OCI-LY7 (cell line): ENCODE measurements at regions not wholly inside any gene's neighbourhood (a gene's known extent, or its start where the extent isn't known, plus 50 kb on each side); places are given as distances from the start of the nearest gene placed in this dataset.

Source experiments
- BruUV-seq: library from RNA; stranded (reverse); fragments of 400-500 nt; replicated peaks from 2 replicates; lab custom pipeline; 2021; lab: Mats Ljungman, UMichigan
- CTCF ChIA-PET: fragments of 300-600 bp; sonication (Branson Sonifier 250); formaldehyde crosslinking; loops from one replicate; lab custom pipeline; 2022; ENCODE audit warnings: antibody characterized with exemption; ENCODE audit not compliant: unreplicated experiment; lab: Charles Lee
- POLR2A ChIA-PET: fragments of 300-600 bp; sonication (Branson Sonifier 250); formaldehyde crosslinking; loops from one replicate; lab custom pipeline; 2022; ENCODE audit warnings: antibody characterized with exemption; lab: Charles Lee
- DNase-seq: peaks from one replicate; pipeline ENCODE4 v3.0.0-alpha.2; 2015; ENCODE audit warnings: low spot score
- H2AFZ ChIP-seq: fragments of 200-600 bp; sonication (generic), shearing (Covaris generic); 2 replicates; pipeline ENCODE4 v1.6.1; 2014; ENCODE audit warnings: mild to moderate bottlenecking, antibody characterized with exemption, low read length, moderate library complexity
- H3K27ac ChIP-seq: fragments of 200-600 bp; sonication (generic); 2 replicates; pipeline ENCODE4 v1.5.1; 2014; ENCODE audit warnings: mixed run types, low read depth, mild to moderate bottlenecking, moderate library complexity, low read length, inconsistent platforms; ENCODE audit not compliant: poor library complexity, severe bottlenecking
- H3K36me3 ChIP-seq: fragments of 200-600 bp; sonication (generic); 2 replicates; pipeline ENCODE4 v1.6.1; 2014; ENCODE audit warnings: mild to moderate bottlenecking, antibody characterized with exemption, low read length, moderate library complexity, mixed read lengths; ENCODE audit not compliant: insufficient read depth
- H3K4me1 ChIP-seq: fragments of 200-600 bp; sonication (generic); 2 replicates; pipeline ENCODE4 v1.5.1; 2014; ENCODE audit warnings: mild to moderate bottlenecking, low read length; ENCODE audit not compliant: insufficient read depth, poor library complexity, severe bottlenecking
- H3K4me2 ChIP-seq: fragments of 200-600 bp; sonication (generic); 2 replicates; pipeline ENCODE4 v1.6.1; 2014; ENCODE audit warnings: mild to moderate bottlenecking, low read length
- H3K4me3 ChIP-seq: fragments of 200-600 bp; sonication (generic); 2 replicates; pipeline ENCODE4 v1.5.1; 2014; ENCODE audit warnings: mild to moderate bottlenecking, low read depth, low read length; ENCODE audit not compliant: poor library complexity, severe bottlenecking
- H3K79me2 ChIP-seq: fragments of 200-600 bp; sonication (generic); 2 replicates; pipeline ENCODE4 v1.6.1; 2016; ENCODE audit warnings: low read depth, mild to moderate bottlenecking, low read length, moderate library complexity, mixed read lengths; ENCODE audit not compliant: insufficient read depth
- H3K9me2 ChIP-seq: fragments of 200-600 bp; sonication (generic); 2 replicates; pipeline ENCODE4 v1.6.1; 2016; ENCODE audit warnings: mild to moderate bottlenecking, low read length, mixed read lengths; ENCODE audit not compliant: insufficient read depth
- H3K9me3 ChIP-seq: fragments of 200-600 bp; sonication (generic); 2 replicates; pipeline ENCODE4 v1.6.1; 2014; ENCODE audit warnings: mild to moderate bottlenecking, mixed run types, low read length, mixed read lengths
- H4K20me1 ChIP-seq: fragments of 200-600 bp; sonication (generic); 2 replicates; pipeline ENCODE4 v1.6.1; 2014; ENCODE audit warnings: mild to moderate bottlenecking, antibody characterized with exemption, low read length, moderate library complexity, mixed read lengths; ENCODE audit not compliant: insufficient read depth
- CTCF ChIP-seq: fragments of 200-600 bp; sonication (generic); conservative IDR thresholded peaks from 2 replicates; pipeline ENCODE4 v1.5.1; 2014; ENCODE audit warnings: mild to moderate bottlenecking, antibody characterized with exemption, low read length, moderate library complexity, mixed read lengths
- EZH2phosphoT487 ChIP-seq: fragments of 200-600 bp; sonication (generic); IDR thresholded peaks from 2 replicates; pipeline ENCODE4 v1.6.1; 2018; ENCODE audit warnings: low read depth, borderline replicate concordance, mild to moderate bottlenecking, mixed run types, antibody characterized with exemption, low read length, moderate library complexity, mixed read lengths
- intact Hi-C: fragments of 100-400 bp; cut with micrococcal nuclease; formaldehyde crosslinking; loops from one replicate; pipeline ENCODE4 v1.10.0; 2022; ENCODE audit not compliant: unreplicated experiment

- H3K9me3 ChIP-seq, result no peaks in the 10 kb centered on the region
Measured at GRCh38 chr2:226127682-226128081, 671.9 kb downstream of the IRS1 start.

GRCh38 chr2:226126104-226126503 is 673.5 kb downstream of the IRS1 start:
- H3K4me1 ChIP-seq, result no peaks in the 10 kb centered on the region
- no peak overlapping the region for H3K4me2 ChIP-seq
- H3K36me3 ChIP-seq, result no peaks in the 10 kb centered on the region
- intact Hi-C loops, result no loop called here
- H3K79me2 ChIP-seq, result no peaks in the 10 kb centered on the region
- DNase-seq, result no peak
- H3K27ac ChIP-seq, result no peak overlapping the region
- CTCF ChIA-PET, result no interaction called here
- no peak overlapping the region for H2AFZ ChIP-seq
- POLR2A ChIA-PET, result interaction anchor here (0.6 to 1.4 kb wide), 2 partner anchors 10 to 198 kb away, joined by 3 to 4 read pairs; no protein-coding TSS in a partner anchor
- H3K4me3 ChIP-seq, result no peak overlapping the region
- TF ChIP-seq EZH2phosphoT487, result no peak
- TF ChIP-seq CTCF, result no peak
- H3K9me2 ChIP-seq, result no peaks in the 10 kb centered on the region
- H3K9me3 ChIP-seq, result no peaks in the 10 kb centered on the region
- no peaks in the 10 kb centered on the region; the same call in 1 of the 2 replicates for H4K20me1 ChIP-seq
- BruUV-seq, result no TSS peak

More at GRCh38 chr2:226127682-226128081, 671.9 kb downstream of the IRS1 start:
- no peak for DNase-seq
- ChIA-PET CTCF (no interaction called here), POLR2A (no interaction called here)
- TF ChIP-seq EZH2phosphoT487, result no peak
- BruUV-seq, result no TSS peak
- intact Hi-C loops, result no loop called here
- no peaks in the 10 kb centered on the region for H3K4me1 ChIP-seq
- H3K4me3 ChIP-seq, result no peak overlapping the region
- H3K27ac ChIP-seq, result no peak overlapping the region
- no peaks in the 10 kb centered on the region for H3K79me2 ChIP-seq
- no peak overlapping the region for H3K4me2 ChIP-seq
- H4K20me1 ChIP-seq, result no peaks in the 10 kb centered on the region; the same call in 1 of the 2 replicates
- H3K36me3 ChIP-seq, result no peaks in the 10 kb centered on the region
- no peaks in the 10 kb centered on the region for H3K9me2 ChIP-seq
- no peak overlapping the region for H2AFZ ChIP-seq

- Histone ChIP-seq H3K4me2 (no peak overlapping the region), H3K4me3 (no peak overlapping the region), H3K36me3 (no peaks in the 10 kb centered on the region), H3K9me3 (no peaks in the 10 kb centered on the region), H3K4me1 (no peaks in the 10 kb centered on the region), H3K27ac (no peak overlapping the region), H3K79me2 (no peaks in the 10 kb centered on the region), H4K20me1 (no peaks in the 10 kb centered on the region; the same call in 1 of the 2 replicates), H2AFZ (no peak overlapping the region), H3K9me2 (no peaks in the 10 kb centered on the region)
- TF ChIP-seq CTCF (no peak), EZH2phosphoT487 (no peak)
- no peak for DNase-seq
- POLR2A ChIA-PET, result interaction anchor here (1.4 kb wide), 1 partner anchor 9 kb away, joined by 4 read pairs; no protein-coding TSS in a partner anchor
- CTCF ChIA-PET, result no interaction called here
- no TSS peak for BruUV-seq
- intact Hi-C loops, result no loop called here
Measured at GRCh38 chr2:226125176-226125883, 674.3 kb downstream of the IRS1 start.
